CD4-positive, alpha-beta T cell treated with Interleukin-12 subunit alpha and Interleukin-12 subunit beta, for 1 hour (primary cell): ENCODE measurements at regions not wholly inside any gene's neighbourhood (a gene's known extent, or its start where the extent isn't known, plus 50 kb on each side); places are given as distances from the start of the nearest gene placed in this dataset.

Source experiments
- DNase-seq: peaks from one replicate; pipeline ENCODE4 v3.0.0-alpha.2; 2020

- no peak for DNase-seq
These were observed 55.5 kb upstream of the CCDC167 start for GRCh38 chr6:37555040-37555781.

- DNase-seq = no peak
These were observed 54.8 kb upstream of the CCDC167 start for GRCh38 chr6:37554480-37554819.

- no peak for DNase-seq
These were observed 52.6 kb upstream of the CCDC167 start for GRCh38 chr6:37552267-37552666.

GRCh38 chr6:37551867-37552266 lies 52.2 kb upstream of the CCDC167 start:
- no peak for DNase-seq

GRCh38 chr6:37551446-37551845 lies 51.8 kb upstream of the CCDC167 start:
- DNase-seq = no peak

- DNase-seq = no peak
These were observed 51.3 kb upstream of the CCDC167 start for GRCh38 chr6:37551002-37551401.

- DNase-seq = no peak
These were observed 50.6 kb upstream of the CCDC167 start for GRCh38 chr6:37550191-37550831.

GRCh38 chr6:37549558-37549957 lies 49.9 kb upstream of the CCDC167 start:
- no peak for DNase-seq
